Gastroesophageal sphincter (tissue), 3 donors: ENCODE measurements at regions not wholly inside any gene's neighbourhood (a gene's known extent, or its start where the extent isn't known, plus 50 kb on each side); places are given as distances from the start of the nearest gene placed in this dataset.

Experiments
- POLR2A ChIP-seq, 2 donors: fragments of 450-650 bp; IDR thresholded peaks; one replicate each; pipeline ENCODE4 v1.6.1; 2017; ENCODE audit warnings: antibody characterized with exemption in 2 of 2, mild to moderate bottlenecking in 2 of 2, moderate library complexity in 1 of 2
- POLR2AphosphoS5 ChIP-seq: sonication (generic); formaldehyde crosslinking; IDR thresholded peaks from one replicate; pipeline ENCODE4 v1.6.1; 2017; ENCODE audit warnings: antibody characterized with exemption
- TF ChIP-seq, protein P1 (sequence below), 4 experiments: fragments of 200-600 bp in 2 of 4; fragments of 450-650 bp in 2 of 4; sonication (generic) in 1 of 4; IDR thresholded peaks; one replicate each; pipeline ENCODE4 v1.5.1; 2017 to 2019; ENCODE audit warnings: antibody characterized with exemption in 4 of 4, mild to moderate bottlenecking in 2 of 4, moderate library complexity in 2 of 4

- TF ChIP-seq, protein P1, sequence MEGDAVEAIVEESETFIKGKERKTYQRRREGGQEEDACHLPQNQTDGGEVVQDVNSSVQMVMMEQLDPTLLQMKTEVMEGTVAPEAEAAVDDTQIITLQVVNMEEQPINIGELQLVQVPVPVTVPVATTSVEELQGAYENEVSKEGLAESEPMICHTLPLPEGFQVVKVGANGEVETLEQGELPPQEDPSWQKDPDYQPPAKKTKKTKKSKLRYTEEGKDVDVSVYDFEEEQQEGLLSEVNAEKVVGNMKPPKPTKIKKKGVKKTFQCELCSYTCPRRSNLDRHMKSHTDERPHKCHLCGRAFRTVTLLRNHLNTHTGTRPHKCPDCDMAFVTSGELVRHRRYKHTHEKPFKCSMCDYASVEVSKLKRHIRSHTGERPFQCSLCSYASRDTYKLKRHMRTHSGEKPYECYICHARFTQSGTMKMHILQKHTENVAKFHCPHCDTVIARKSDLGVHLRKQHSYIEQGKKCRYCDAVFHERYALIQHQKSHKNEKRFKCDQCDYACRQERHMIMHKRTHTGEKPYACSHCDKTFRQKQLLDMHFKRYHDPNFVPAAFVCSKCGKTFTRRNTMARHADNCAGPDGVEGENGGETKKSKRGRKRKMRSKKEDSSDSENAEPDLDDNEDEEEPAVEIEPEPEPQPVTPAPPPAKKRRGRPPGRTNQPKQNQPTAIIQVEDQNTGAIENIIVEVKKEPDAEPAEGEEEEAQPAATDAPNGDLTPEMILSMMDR (IDR thresholded peaks at IDR 0.05): no peak
- TF ChIP-seq POLR2AphosphoS5 (no peak), POLR2A (IDR thresholded peaks at IDR 0.05) (no peak)
Observed at GRCh38 chr20:5463007-5463686, 146.4 kb upstream of the PROKR2 start.
